ENCODE measurements at regions not wholly inside any gene's neighbourhood (a gene's known extent, or its start where the extent isn't known, plus 50 kb on each side); places are given as distances from the start of the nearest gene placed in this dataset.
A peak's percentile ranks its signal among the peaks of the same experiment; 100 is the strongest.

DNA sequence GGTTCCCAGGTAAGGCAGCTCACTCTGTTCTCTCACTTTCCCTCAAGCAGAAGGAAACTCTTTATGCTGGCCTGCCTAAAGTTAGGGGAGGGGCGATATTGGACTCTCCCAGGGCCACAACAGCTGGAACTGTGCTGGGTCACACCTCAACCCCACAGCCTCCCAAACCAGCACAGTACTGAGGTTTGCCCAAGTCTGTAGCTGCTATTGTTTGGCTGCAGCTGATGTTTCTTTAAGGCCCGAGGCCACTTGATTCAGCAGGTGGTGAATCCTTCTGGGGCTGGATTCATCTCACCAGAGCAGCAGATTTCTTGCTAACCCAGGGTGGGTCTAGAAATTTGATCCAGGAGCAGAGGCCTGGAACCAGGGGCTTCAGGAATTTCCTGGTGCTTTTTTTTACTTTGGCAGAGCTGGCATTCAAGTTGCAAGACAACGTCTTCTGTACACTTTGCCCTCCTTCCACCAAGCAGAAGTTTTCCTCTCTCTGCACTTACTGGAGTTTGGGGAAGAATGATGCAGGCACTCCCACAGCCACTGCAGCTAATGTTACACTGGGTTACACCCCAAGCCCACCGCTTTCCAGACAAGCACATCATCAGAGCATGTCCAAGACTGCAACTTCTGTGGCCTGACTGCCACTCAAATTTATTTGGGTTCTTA lies 544.7 kb upstream of the NDST4 start:
- Histone ChIP-seq H3K9me3 (ENCODE audit: control insufficient read depth, low read length) (no peaks in the 10 kb centered on the region), H3K27ac (ENCODE audit: insufficient read depth, low read depth, low read length, poor library complexity, severe bottlenecking) (peak overlapping the region; percentile 27), H3K27me3 (ENCODE audit: control insufficient read depth, insufficient read depth, low read length, poor library complexity, severe bottlenecking) (no peaks in the 10 kb centered on the region), H3K36me3 (ENCODE audit: control insufficient read depth, insufficient read depth, low read length) (no peaks in the 10 kb centered on the region), H3K4me3 (ENCODE audit: insufficient read depth, low read depth, low read length) (no peak overlapping the region), H3K4me1 (ENCODE audit: control insufficient read depth, insufficient read depth, low read length) (peaks cover 14% of the 10 kb centered on the region)
- 69 to 75% methylated on average over 4 of the region's 4 CpGs for WGBS, 2 experiments

DNA sequence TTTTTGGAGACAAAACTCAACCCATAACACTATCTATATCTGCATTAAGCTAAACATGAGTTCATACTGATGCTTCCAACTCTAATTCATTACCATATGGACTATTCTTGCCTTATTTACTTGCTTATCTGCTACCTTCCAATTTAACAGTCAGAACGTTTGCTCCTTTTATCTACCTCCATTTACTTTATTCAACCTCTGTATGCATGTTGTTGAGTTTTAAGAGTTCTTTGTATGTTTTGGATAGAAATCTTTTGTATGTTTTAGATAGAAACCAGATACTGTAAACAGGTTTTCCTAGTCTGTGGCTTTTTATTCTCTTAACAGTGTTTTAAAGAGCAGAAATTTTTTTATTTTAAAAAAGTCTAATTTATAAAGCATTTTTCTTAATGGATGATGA lies 542.2 kb upstream of the NDST4 start:
- Histone ChIP-seq H3K4me3 (ENCODE audit: insufficient read depth, low read depth, low read length) (no peak overlapping the region), H3K27ac (ENCODE audit: insufficient read depth, low read depth, low read length, poor library complexity, severe bottlenecking) (no peak overlapping the region), H3K9me3 (ENCODE audit: control insufficient read depth, low read length) (no peaks in the 10 kb centered on the region), H3K4me1 (ENCODE audit: control insufficient read depth, insufficient read depth, low read length) (peaks cover 14% of the 10 kb centered on the region), H3K36me3 (ENCODE audit: control insufficient read depth, insufficient read depth, low read length) (no peaks in the 10 kb centered on the region), H3K27me3 (ENCODE audit: control insufficient read depth, insufficient read depth, low read length, poor library complexity, severe bottlenecking) (no peaks in the 10 kb centered on the region)
- WGBS, 2 experiments: 83% methylated on average over 1 of the region's 1 CpG; no CpG with 5 or more reads in 1 of the 2 experiments

DNA sequence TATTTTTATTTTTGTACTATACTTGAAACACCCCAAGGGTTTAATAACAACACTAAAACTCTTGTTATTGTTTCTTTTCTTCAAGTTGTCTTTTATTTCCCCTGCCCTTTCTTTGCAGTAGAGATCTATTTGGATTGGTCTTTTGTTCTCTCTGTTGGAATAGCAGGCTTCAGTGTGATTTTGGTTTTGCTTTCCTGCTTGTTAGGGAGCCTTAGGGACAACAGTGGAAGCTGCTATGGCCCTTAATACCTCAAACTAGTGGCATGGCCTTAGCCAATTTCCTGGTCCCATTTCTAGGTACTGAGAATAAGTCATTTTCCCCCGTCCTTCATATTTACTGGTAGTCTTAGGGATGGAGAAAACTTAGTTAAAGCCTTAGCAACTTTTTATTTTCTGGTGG lies 535.4 kb upstream of the NDST4 start:
- H3K4me3 ChIP-seq (ENCODE audit: insufficient read depth, low read depth, low read length): no peak overlapping the region
- WGBS, 2 experiments: 82 to 86% methylated on average over 1 of the region's 1 CpG
- H3K4me1 ChIP-seq (ENCODE audit: control insufficient read depth, insufficient read depth, low read length): peaks cover 7% of the 10 kb centered on the region
- no peak overlapping the region for H3K27ac ChIP-seq (ENCODE audit: insufficient read depth, low read depth, low read length, poor library complexity, severe bottlenecking)
- no peaks in the 10 kb centered on the region for H3K9me3 ChIP-seq (ENCODE audit: control insufficient read depth, low read length)
- no peaks in the 10 kb centered on the region for H3K27me3 ChIP-seq (ENCODE audit: control insufficient read depth, insufficient read depth, low read length, poor library complexity, severe bottlenecking)
- no peaks in the 10 kb centered on the region for H3K36me3 ChIP-seq (ENCODE audit: control insufficient read depth, insufficient read depth, low read length)

DNA sequence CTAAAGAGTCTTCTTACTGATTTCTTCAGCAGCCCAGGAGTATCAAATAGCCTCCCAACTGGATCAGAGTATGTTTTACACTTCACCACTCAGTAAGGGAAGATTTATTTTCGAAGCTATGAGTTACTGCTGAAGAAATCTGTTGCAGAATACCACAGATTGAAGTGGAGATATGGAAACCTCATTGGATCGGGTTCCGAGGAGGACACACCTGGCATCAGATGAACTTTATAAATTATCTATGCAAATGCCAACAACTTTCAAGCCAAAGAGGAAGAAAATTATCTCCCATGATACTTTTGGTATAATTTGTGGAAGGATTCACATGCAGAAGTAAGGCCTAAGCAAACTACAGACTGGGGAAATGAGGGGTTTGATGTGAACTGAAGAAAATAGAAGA lies 515.9 kb upstream of the NDST4 start:
- H3K4me1 ChIP-seq (ENCODE audit: control insufficient read depth, insufficient read depth, low read length): no peaks in the 10 kb centered on the region
- H3K27ac ChIP-seq (ENCODE audit: insufficient read depth, low read depth, low read length, poor library complexity, severe bottlenecking): no peak overlapping the region
- H3K27me3 ChIP-seq (ENCODE audit: control insufficient read depth, insufficient read depth, low read length, poor library complexity, severe bottlenecking): no peaks in the 10 kb centered on the region
- 95 to 100% methylated on average over 3 of the region's 3 CpGs for WGBS, 2 experiments
- H3K9me3 ChIP-seq (ENCODE audit: control insufficient read depth, low read length): no peaks in the 10 kb centered on the region
- H3K4me3 ChIP-seq (ENCODE audit: insufficient read depth, low read depth, low read length): no peak overlapping the region
- H3K36me3 ChIP-seq (ENCODE audit: control insufficient read depth, insufficient read depth, low read length): no peaks in the 10 kb centered on the region

DNA sequence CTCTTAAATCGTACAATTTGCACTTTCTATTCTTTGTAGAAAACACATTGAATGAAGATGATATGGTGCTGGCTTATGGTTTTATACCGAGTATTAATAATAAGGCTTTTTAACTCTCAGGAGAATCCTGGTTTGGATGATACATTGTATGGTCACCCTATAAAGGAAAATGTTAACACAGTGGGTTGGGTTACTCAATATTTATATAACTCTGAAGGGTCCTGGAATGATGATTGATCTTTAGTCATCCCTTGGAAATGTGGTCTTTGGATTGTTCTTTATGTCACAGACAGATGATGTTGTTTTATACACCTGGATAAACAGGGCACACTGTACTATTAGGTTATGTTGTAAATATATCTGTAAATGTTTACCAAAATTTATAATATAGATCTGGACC lies 496.2 kb upstream of the NDST4 start:
- Histone ChIP-seq H3K27ac (ENCODE audit: insufficient read depth, low read depth, low read length, poor library complexity, severe bottlenecking) (no peak overlapping the region), H3K9me3 (ENCODE audit: control insufficient read depth, low read length) (no peaks in the 10 kb centered on the region), H3K27me3 (ENCODE audit: control insufficient read depth, insufficient read depth, low read length, poor library complexity, severe bottlenecking) (no peaks in the 10 kb centered on the region), H3K36me3 (ENCODE audit: control insufficient read depth, insufficient read depth, low read length) (no peaks in the 10 kb centered on the region), H3K4me1 (ENCODE audit: control insufficient read depth, insufficient read depth, low read length) (no peaks in the 10 kb centered on the region), H3K4me3 (ENCODE audit: insufficient read depth, low read depth, low read length) (no peak overlapping the region)
- 92 to 100% methylated on average over 2 of the region's 2 CpGs for WGBS, 2 experiments

DNA sequence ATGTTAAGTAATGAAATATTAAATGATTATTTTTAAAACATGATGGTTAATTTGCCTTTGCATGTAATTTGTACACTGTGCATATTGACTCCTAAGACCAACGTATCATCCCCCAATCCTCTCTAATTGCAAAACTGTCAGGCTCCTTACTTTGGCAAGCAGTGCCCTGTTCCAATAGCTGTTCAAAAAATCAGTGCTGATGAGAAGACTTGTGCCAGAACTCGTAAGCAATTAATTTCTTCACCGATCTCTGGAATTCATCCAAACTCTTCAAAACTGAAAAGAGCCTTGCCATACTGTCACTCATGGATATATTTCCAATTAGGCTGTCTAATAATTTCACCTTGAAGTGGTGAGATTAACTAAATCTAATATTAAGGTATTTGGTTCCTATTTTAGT lies 493.9 kb upstream of the NDST4 start:
- no peaks in the 10 kb centered on the region for H3K9me3 ChIP-seq (ENCODE audit: control insufficient read depth, low read length)
- no peaks in the 10 kb centered on the region for H3K36me3 ChIP-seq (ENCODE audit: control insufficient read depth, insufficient read depth, low read length)
- no peak overlapping the region for H3K27ac ChIP-seq (ENCODE audit: insufficient read depth, low read depth, low read length, poor library complexity, severe bottlenecking)
- H3K4me1 ChIP-seq (ENCODE audit: control insufficient read depth, insufficient read depth, low read length): no peaks in the 10 kb centered on the region
- WGBS, 2 experiments: 71 to 80% methylated on average over 3 of the region's 3 CpGs
- no peak overlapping the region for H3K4me3 ChIP-seq (ENCODE audit: insufficient read depth, low read depth, low read length)
- H3K27me3 ChIP-seq (ENCODE audit: control insufficient read depth, insufficient read depth, low read length, poor library complexity, severe bottlenecking): no peaks in the 10 kb centered on the region

DNA sequence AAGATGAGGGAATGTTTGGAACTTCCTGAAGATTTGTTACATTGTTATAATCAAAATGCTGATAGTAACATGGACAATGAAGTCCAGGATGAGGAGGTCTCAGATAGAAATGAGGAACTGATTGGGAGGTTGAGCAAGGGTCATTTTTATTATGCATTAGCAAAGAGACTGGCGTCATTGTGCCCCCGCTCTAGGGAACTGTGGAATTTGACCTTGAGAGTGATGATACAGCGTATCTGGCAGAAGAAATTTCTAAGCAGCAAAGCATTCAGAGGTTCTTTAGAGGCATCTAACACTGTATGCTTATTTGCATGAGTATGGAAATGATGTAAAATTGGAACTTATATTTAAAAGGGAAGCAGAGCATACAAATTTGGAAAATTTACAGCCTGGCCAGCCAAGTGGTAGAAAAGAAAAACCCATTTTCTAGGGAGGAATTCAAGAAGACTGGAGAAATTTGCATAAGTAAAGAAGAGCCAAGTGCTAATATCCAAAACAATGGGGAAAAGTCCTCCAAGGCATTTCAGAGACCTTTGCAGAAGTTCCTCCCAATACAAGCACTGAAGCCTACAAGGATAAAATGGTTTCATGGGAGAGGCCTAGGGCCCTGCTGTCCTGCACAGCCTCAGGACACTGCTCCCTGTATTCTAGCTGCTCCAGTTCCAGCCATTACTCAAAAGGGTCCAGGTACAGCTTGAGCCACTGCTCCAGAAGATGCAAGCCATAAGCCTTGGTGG lies 483.0 kb upstream of the NDST4 start:
- Histone ChIP-seq H3K4me1 (ENCODE audit: control insufficient read depth, insufficient read depth, low read length) (no peaks in the 10 kb centered on the region), H3K4me3 (ENCODE audit: insufficient read depth, low read depth, low read length) (no peak overlapping the region), H3K9me3 (ENCODE audit: control insufficient read depth, low read length) (no peaks in the 10 kb centered on the region), H3K36me3 (ENCODE audit: control insufficient read depth, insufficient read depth, low read length) (no peaks in the 10 kb centered on the region), H3K27ac (ENCODE audit: insufficient read depth, low read depth, low read length, poor library complexity, severe bottlenecking) (no peak overlapping the region), H3K27me3 (ENCODE audit: control insufficient read depth, insufficient read depth, low read length, poor library complexity, severe bottlenecking) (no peaks in the 10 kb centered on the region)
- 92% methylated on average over 3 of the region's 3 CpGs for WGBS, 2 experiments

DNA sequence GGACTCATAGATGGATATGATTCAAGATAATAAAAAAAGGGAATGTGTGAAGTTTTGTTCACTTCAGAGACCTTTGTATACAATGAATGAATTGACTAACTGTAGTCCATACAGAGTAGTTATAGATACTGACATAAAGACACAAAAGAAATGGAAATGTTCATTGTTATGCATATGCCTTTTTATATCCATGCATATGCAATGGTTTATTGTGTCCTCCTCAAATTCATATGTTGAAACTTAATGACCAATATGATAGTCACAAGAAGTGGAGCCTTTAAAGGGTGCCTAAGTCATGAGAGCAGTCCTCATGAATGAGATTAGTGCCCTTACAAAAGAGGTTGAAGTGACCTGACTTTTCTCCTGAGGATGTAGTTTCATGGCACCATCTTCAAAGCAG lies 467.5 kb upstream of the NDST4 start:
- no peaks in the 10 kb centered on the region for H3K27me3 ChIP-seq (ENCODE audit: control insufficient read depth, insufficient read depth, low read length, poor library complexity, severe bottlenecking)
- H3K36me3 ChIP-seq (ENCODE audit: control insufficient read depth, insufficient read depth, low read length): no peaks in the 10 kb centered on the region
- no peak overlapping the region for H3K27ac ChIP-seq (ENCODE audit: insufficient read depth, low read depth, low read length, poor library complexity, severe bottlenecking)
- H3K9me3 ChIP-seq (ENCODE audit: control insufficient read depth, low read length): no peaks in the 10 kb centered on the region
- no peaks in the 10 kb centered on the region for H3K4me1 ChIP-seq (ENCODE audit: control insufficient read depth, insufficient read depth, low read length)
- H3K4me3 ChIP-seq (ENCODE audit: insufficient read depth, low read depth, low read length): no peak overlapping the region

DNA sequence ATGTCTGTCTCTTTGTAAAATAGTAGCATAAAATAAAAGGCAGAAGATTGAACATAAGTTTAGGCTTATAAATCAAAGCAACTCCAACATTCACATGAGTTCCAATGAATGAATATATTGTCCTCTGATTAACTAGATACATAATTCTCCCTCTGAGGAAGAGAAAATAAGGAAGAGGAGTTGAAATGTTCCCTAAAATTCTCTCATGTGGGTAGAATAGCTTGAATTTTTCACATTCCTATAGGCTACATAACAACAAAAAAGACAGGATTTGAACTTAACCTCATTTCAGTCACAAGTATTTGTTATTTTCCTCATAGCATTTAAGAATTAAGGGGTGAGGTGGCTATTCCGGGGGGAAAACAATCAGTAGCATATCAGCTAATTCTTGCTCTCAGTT lies 462.4 kb upstream of the NDST4 start:
- no peaks in the 10 kb centered on the region for H3K4me1 ChIP-seq (ENCODE audit: control insufficient read depth, insufficient read depth, low read length)
- WGBS, 2 experiments: 92 to 100% methylated on average over 1 of the region's 1 CpG
- no peaks in the 10 kb centered on the region for H3K36me3 ChIP-seq (ENCODE audit: control insufficient read depth, insufficient read depth, low read length)
- no peak overlapping the region for H3K27ac ChIP-seq (ENCODE audit: insufficient read depth, low read depth, low read length, poor library complexity, severe bottlenecking)
- H3K9me3 ChIP-seq (ENCODE audit: control insufficient read depth, low read length): no peaks in the 10 kb centered on the region
- H3K27me3 ChIP-seq (ENCODE audit: control insufficient read depth, insufficient read depth, low read length, poor library complexity, severe bottlenecking): no peaks in the 10 kb centered on the region
- no peak overlapping the region for H3K4me3 ChIP-seq (ENCODE audit: insufficient read depth, low read depth, low read length)

DNA sequence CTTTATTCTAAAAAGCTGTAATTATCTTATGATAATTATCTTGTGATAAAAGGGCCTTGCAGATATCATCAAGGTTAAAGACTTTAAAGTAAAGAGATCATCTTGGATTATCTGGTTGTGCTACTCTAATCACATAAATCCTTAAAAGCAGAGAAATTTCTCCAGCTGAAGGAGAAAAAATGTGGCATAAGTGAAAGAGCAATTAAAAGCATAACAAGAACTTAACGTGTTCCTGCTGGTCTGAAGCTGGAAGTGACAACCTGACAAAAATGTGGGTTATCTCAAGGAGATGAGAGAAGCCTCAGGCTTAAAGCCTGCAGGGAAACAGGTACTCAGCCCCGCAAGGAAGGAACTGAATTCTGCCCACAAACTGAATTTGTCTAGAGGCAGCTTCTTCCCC lies 449.1 kb upstream of the NDST4 start:
- H3K27me3 ChIP-seq (ENCODE audit: control insufficient read depth, insufficient read depth, low read length, poor library complexity, severe bottlenecking): no peaks in the 10 kb centered on the region
- H3K9me3 ChIP-seq (ENCODE audit: control insufficient read depth, low read length): no peaks in the 10 kb centered on the region
- WGBS, 2 experiments: 66 to 69% methylated on average over 2 of the region's 2 CpGs
- H3K4me1 ChIP-seq (ENCODE audit: control insufficient read depth, insufficient read depth, low read length): no peaks in the 10 kb centered on the region
- no peaks in the 10 kb centered on the region for H3K36me3 ChIP-seq (ENCODE audit: control insufficient read depth, insufficient read depth, low read length)
- H3K4me3 ChIP-seq (ENCODE audit: insufficient read depth, low read depth, low read length): no peak overlapping the region
- H3K27ac ChIP-seq (ENCODE audit: insufficient read depth, low read depth, low read length, poor library complexity, severe bottlenecking): no peak overlapping the region

Data from ectodermal cell (in vitro differentiated cells).